Upper lobe of left lung (tissue), 4 donors: ENCODE measurements at regions not wholly inside any gene's neighbourhood (a gene's known extent, or its start where the extent isn't known, plus 50 kb on each side); places are given as distances from the start of the nearest gene placed in this dataset.

Experiments
- CTCF ChIP-seq, 6 experiments: fragments of 450-650 bp in 4 of 6; fragments of 200-600 bp in 2 of 6; sonication (generic) in 2 of 6; IDR thresholded peaks; one replicate each; pipeline ENCODE4 v1.5.1; 2016 to 2019; ENCODE audit warnings: antibody characterized with exemption in 6 of 6
- POLR2A ChIP-seq, 4 donors: fragments of 450-650 bp; IDR thresholded peaks; one replicate each; pipeline ENCODE4 v1.5.1; 2016 to 2017; ENCODE audit warnings: antibody characterized with exemption in 4 of 4, mild to moderate bottlenecking in 2 of 4

- no peak for TF ChIP-seq CTCF (IDR thresholded peaks at IDR 0.05)
- TF ChIP-seq POLR2A (IDR thresholded peaks at IDR 0.05), result no peak
These were observed 343.6 kb downstream of the FRK start for GRCh38 chr6:115717062-115717461.
